ENCODE measurements at regions not wholly inside any gene's neighbourhood (a gene's known extent, or its start where the extent isn't known, plus 50 kb on each side); places are given as distances from the start of the nearest gene placed in this dataset.

- no peak for TF ChIP-seq CTCF (IDR thresholded peaks at IDR 0.05)
- no peak for TF ChIP-seq ZFX (IDR thresholded peaks at IDR 0.05; ENCODE audit: borderline replicate concordance)
- no peak overlapping the region for H3K27ac ChIP-seq
Measured at GRCh38 chr4:4696530-4696929, 154.7 kb upstream of the STX18 start.

- H3K27ac ChIP-seq, result no peak overlapping the region
- TF ChIP-seq ZFX (IDR thresholded peaks at IDR 0.05; ENCODE audit: borderline replicate concordance) (no peak), CTCF (IDR thresholded peaks at IDR 0.05) (no peak)
Measured at GRCh38 chr4:4695497-4695896, 153.6 kb upstream of the STX18 start.

- no peak overlapping the region for H3K27ac ChIP-seq
- TF ChIP-seq ZFX (IDR thresholded peaks at IDR 0.05; ENCODE audit: borderline replicate concordance) (no peak), CTCF (IDR thresholded peaks at IDR 0.05) (no peak)
Measured at GRCh38 chr4:4694827-4695226, 153.0 kb upstream of the STX18 start.

GRCh38 chr4:4694296-4694772 is 152.5 kb upstream of the STX18 start:
- H3K27ac ChIP-seq, result no peak overlapping the region

GRCh38 chr4:4693755-4694295 is 152.0 kb upstream of the STX18 start:
- no peak overlapping the region for H3K27ac ChIP-seq
- no peak for TF ChIP-seq ZFX (IDR thresholded peaks at IDR 0.05; ENCODE audit: borderline replicate concordance)
- 0 out of 2 replicates have a peak, but pooled peaks have one; percentile 15 for TF ChIP-seq CTCF (IDR thresholded peaks at IDR 0.05)

More at GRCh38 chr4:4694296-4694772, 152.5 kb upstream of the STX18 start:
- TF ChIP-seq ZFX (IDR thresholded peaks at IDR 0.05; ENCODE audit: borderline replicate concordance) (no peak), CTCF (IDR thresholded peaks at IDR 0.05) (no peak; the same call in 1 of the 2 replicates)

GRCh38 chr4:4693258-4693657 is 151.4 kb upstream of the STX18 start:
- TF ChIP-seq CTCF (IDR thresholded peaks at IDR 0.05), result no peak
- TF ChIP-seq ZFX (IDR thresholded peaks at IDR 0.05; ENCODE audit: borderline replicate concordance), result no peak
- no peak overlapping the region for H3K27ac ChIP-seq

GRCh38 chr4:4690854-4691253 is 149.0 kb upstream of the STX18 start:
- no peak overlapping the region for H3K27ac ChIP-seq

More at GRCh38 chr4:4690854-4691253, 149.0 kb upstream of the STX18 start:
- no peak for TF ChIP-seq CTCF (IDR thresholded peaks at IDR 0.05)
- no peak for TF ChIP-seq ZFX (IDR thresholded peaks at IDR 0.05; ENCODE audit: borderline replicate concordance)
